Immature natural killer cell (primary cell): ENCODE measurements at regions not wholly inside any gene's neighbourhood (a gene's known extent, or its start where the extent isn't known, plus 50 kb on each side); places are given as distances from the start of the nearest gene placed in this dataset.

Experiments used
- DNase-seq, 3 donors: peaks; one replicate each; pipeline ENCODE4 v3.0.0; 2022; ENCODE audit warnings: mixed read lengths in 1 of 3
- H3K27ac Mint-ChIP-seq, 6 donors: one replicate each; pipeline ENCODE4 v1.8.0; 2020; ENCODE audit warnings: mixed read lengths in 6 of 6, mild to moderate bottlenecking in 5 of 6, inconsistent platforms in 4 of 6, moderate library complexity in 3 of 6
- H3K27me3 Mint-ChIP-seq, 3 donors: one replicate each; pipeline ENCODE4 v1.8.0; 2020 to 2021; ENCODE audit warnings: low read depth in 3 of 3, mild to moderate bottlenecking in 3 of 3, mixed read lengths in 3 of 3, moderate library complexity in 3 of 3, inconsistent platforms in 1 of 3
- H3K36me3 Mint-ChIP-seq, 3 donors: one replicate each; pipeline ENCODE4 v1.8.0; 2020; ENCODE audit warnings: mixed read lengths in 3 of 3, inconsistent platforms in 2 of 3, mild to moderate bottlenecking in 2 of 3
- H3K4me1 Mint-ChIP-seq, 2 donors: one replicate each; pipeline ENCODE4 v1.8.0; 2020; ENCODE audit warnings: inconsistent platforms in 2 of 2, mild to moderate bottlenecking in 2 of 2, mixed read lengths in 2 of 2, moderate library complexity in 1 of 2
- H3K4me3 Mint-ChIP-seq, 5 donors: one replicate each; pipeline ENCODE4 v1.8.0; 2020; ENCODE audit warnings: mild to moderate bottlenecking in 5 of 5, mixed read lengths in 5 of 5, inconsistent platforms in 3 of 5, moderate library complexity in 3 of 5
- H3K9me3 Mint-ChIP-seq, 6 donors: one replicate each; pipeline ENCODE4 v1.8.0; 2020; ENCODE audit warnings: mild to moderate bottlenecking in 6 of 6, mixed read lengths in 6 of 6, inconsistent platforms in 4 of 6, moderate library complexity in 3 of 6

DNA sequence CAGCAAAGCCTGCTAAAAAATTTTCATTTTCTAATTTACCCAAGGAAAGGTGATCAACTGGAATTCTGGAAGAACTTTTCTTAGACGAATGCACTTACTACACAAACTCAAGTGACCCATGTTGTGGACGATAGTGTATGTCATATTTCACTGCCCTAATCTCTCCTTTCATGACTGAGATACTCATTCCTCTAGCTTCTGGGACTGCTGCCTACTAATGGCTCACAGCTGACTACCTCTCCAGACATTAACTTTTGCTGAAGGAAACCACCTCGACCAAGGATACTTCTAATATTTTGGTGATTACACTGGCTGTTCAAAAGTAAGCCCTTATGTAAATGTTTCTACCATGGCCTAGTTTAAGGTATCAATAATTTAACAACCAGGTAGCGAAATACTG lies 959.9 kb upstream of the GHITM start:
- Mint-ChIP-seq H3K9me3 (peaks cover 3 to 19% (median 8%) of the 10 kb centered on the region in 6 donors), H3K36me3 (no peaks in the 10 kb centered on the region), H3K27me3 (no peaks in the 10 kb centered on the region), H3K27ac (no peak overlapping the region), H3K4me3 (no peak overlapping the region), H3K4me1 (no peaks in the 10 kb centered on the region)
- no peak for DNase-seq

GRCh38 chr10:83182076-83182475 lies 957.2 kb upstream of the GHITM start:
- Mint-ChIP-seq H3K9me3 (peaks cover 3 to 27% (median 8%) of the 10 kb centered on the region in 6 donors), H3K36me3 (no peaks in the 10 kb centered on the region), H3K4me1 (no peaks in the 10 kb centered on the region), H3K27me3 (peaks cover 0 to 2% (median 0%) of the 10 kb centered on the region in 3 donors), H3K27ac (no peak overlapping the region), H3K4me3 (no peak overlapping the region)
- DNase-seq = no peak

GRCh38 chr10:83184641-83185040 lies 954.7 kb upstream of the GHITM start:
- peaks cover 0 to 2% (median 0%) of the 10 kb centered on the region in 3 donors for H3K27me3 Mint-ChIP-seq
- H3K9me3 Mint-ChIP-seq = peaks cover 3 to 32% (median 14%) of the 10 kb centered on the region in 6 donors
- H3K27ac Mint-ChIP-seq = no peak overlapping the region
- no peaks in the 10 kb centered on the region for H3K36me3 Mint-ChIP-seq
- no peak overlapping the region for H3K4me3 Mint-ChIP-seq
- DNase-seq = no peak
- H3K4me1 Mint-ChIP-seq = no peaks in the 10 kb centered on the region

DNA sequence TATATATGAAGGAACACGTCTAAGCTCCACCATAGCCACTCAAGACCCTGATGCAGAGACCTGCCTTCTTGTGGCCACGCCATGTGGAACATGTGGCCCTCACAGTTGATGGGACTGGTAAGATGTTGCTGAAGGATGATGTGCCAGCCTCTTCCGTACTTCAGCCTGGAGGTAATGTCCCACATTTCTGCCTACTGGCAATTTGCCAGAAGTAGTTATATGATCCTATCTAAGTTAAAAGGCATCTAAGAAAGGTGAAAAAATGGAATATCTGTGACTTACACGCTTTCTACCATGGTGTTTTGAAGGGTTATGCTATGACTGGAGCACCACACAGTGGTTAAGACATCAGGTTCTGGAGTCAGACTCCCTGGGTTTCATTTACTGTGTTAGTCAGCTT lies 948.7 kb upstream of the GHITM start:
- no peak for DNase-seq
- H3K4me1 Mint-ChIP-seq = no peaks in the 10 kb centered on the region
- H3K36me3 Mint-ChIP-seq = no peaks in the 10 kb centered on the region
- H3K27ac Mint-ChIP-seq = no peak overlapping the region
- H3K9me3 Mint-ChIP-seq = peaks cover 0 to 44% (median 16%) of the 10 kb centered on the region in 6 donors
- H3K4me3 Mint-ChIP-seq = no peak overlapping the region
- peaks cover 0 to 2% (median 0%) of the 10 kb centered on the region in 3 donors for H3K27me3 Mint-ChIP-seq

DNA sequence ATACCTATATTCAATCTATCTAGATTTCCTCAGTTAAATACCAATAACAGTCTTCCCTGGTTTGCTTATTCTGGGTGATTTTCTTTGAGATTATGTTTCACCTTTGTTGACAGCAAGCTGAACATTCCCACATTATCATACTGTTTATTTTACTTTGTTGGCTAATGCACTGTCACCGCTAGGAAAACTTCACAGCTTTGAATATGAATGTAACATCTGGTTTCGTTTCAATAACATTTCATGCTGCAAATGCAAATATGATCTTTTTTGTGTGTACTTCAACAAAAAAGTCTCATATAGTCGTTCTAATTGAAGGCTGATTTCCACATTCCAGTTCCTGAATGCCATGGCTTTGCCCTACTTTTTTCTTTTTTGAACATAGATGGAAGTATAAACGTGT lies 946.3 kb upstream of the GHITM start:
- H3K4me3 Mint-ChIP-seq = no peak overlapping the region
- peaks cover 0 to 4% (median 0%) of the 10 kb centered on the region in 3 donors for H3K27me3 Mint-ChIP-seq
- no peaks in the 10 kb centered on the region for H3K4me1 Mint-ChIP-seq
- H3K9me3 Mint-ChIP-seq = peaks cover 0 to 35% (median 10%) of the 10 kb centered on the region in 6 donors
- DNase-seq = no peak
- no peaks in the 10 kb centered on the region for H3K36me3 Mint-ChIP-seq
- H3K27ac Mint-ChIP-seq = no peak overlapping the region

GRCh38 chr10:83195021-83195420 lies 944.3 kb upstream of the GHITM start:
- no peak overlapping the region for H3K27ac Mint-ChIP-seq

DNA sequence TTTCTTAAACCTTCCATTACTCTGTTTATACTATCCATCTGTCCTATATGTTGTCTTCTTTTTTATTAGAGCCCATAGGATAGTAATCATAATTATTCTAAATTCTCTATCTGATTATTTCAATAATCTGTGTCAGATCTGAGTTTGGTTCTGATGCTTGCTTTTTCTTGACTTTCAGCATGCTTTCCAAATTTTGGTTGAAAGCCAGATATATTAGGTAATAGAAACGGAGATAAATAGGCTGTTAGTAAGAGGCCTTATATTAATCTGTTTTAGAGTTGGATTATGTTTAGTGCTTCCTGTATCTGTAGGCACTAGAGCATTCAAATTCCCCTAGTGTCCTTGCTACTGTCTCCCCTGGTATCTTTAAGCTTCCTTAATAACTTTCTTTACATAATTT lies 939.9 kb upstream of the GHITM start:
- no peaks in the 10 kb centered on the region for H3K4me1 Mint-ChIP-seq
- H3K27ac Mint-ChIP-seq = no peak overlapping the region
- peaks cover 0 to 1% (median 0%) of the 10 kb centered on the region in 3 donors for H3K27me3 Mint-ChIP-seq
- H3K4me3 Mint-ChIP-seq = no peak overlapping the region
- DNase-seq = no peak
- no peaks in the 10 kb centered on the region for H3K36me3 Mint-ChIP-seq
- H3K9me3 Mint-ChIP-seq = peaks cover 5 to 52% (median 14%) of the 10 kb centered on the region in 6 donors

More at GRCh38 chr10:83195021-83195420, 944.3 kb upstream of the GHITM start:
- peaks cover 0 to 4% (median 0%) of the 10 kb centered on the region in 3 donors for H3K27me3 Mint-ChIP-seq
- no peaks in the 10 kb centered on the region for H3K36me3 Mint-ChIP-seq
- no peak for DNase-seq
- no peak overlapping the region for H3K4me3 Mint-ChIP-seq
- H3K9me3 Mint-ChIP-seq = peaks cover 2 to 43% (median 10%) of the 10 kb centered on the region in 6 donors
- no peaks in the 10 kb centered on the region for H3K4me1 Mint-ChIP-seq

DNA sequence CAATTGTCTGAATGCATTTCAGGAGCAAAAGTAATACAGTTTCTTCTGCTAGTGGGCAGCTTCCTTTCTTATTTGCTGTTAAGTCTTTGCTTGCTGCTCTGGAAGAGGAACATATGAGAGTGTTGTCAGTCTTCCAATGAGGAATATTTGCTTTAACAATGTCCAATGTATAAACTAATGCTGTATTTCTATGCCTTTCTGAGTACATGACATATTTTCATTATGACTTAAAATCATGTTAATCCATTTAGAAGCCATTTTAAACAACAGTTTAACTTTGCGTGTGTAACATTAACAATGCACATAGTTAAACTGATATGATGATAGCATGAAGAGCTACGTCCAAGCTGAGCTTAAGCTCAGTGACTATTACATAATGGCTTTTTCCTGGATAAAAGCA lies 933.4 kb upstream of the GHITM start:
- Mint-ChIP-seq H3K36me3 (no peaks in the 10 kb centered on the region), H3K4me3 (no peak overlapping the region), H3K27ac (no peak overlapping the region), H3K4me1 (no peaks in the 10 kb centered on the region), H3K9me3 (peaks cover 3 to 29% (median 12%) of the 10 kb centered on the region in 6 donors), H3K27me3 (no peaks in the 10 kb centered on the region)
- no peak for DNase-seq

DNA sequence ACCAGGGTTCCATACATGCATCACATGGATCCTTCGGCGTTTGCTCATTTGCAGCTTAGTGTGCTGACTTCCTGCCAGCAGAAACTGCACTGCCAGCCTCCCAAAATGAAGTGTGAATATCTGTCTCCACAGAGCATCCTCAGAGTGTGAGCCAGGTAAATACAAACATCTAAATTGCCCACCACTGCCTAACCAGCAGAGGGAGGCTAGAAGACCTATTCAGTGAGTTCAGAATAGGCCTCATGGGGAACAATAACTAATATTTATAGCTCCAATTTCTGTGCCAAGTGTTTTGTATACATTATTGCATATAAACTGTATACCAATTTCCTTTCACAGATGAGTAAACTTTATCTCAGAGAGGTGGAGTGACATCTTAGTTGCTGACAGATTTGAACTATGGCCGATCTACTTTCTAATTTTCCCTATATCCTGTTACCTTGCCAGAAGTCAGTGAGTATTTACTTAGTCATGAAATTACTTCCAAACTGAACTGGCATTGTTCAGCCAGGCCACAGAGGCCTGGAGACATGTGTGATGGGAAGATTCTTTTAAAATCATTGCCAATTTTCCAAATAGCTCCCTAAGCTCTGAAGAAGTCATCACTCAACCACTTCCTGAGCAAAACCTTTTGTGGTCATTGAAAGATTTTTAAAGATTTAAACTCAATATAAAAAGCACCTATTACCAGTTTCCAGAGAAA lies 926.5 kb upstream of the GHITM start:
- no peaks in the 10 kb centered on the region for H3K4me1 Mint-ChIP-seq
- peaks cover 0 to 43% (median 4%) of the 10 kb centered on the region in 6 donors for H3K9me3 Mint-ChIP-seq
- H3K27me3 Mint-ChIP-seq = no peaks in the 10 kb centered on the region
- H3K36me3 Mint-ChIP-seq = no peaks in the 10 kb centered on the region
- no peak for DNase-seq
- no peak overlapping the region for H3K27ac Mint-ChIP-seq
- no peak overlapping the region for H3K4me3 Mint-ChIP-seq

- H3K27ac Mint-ChIP-seq = no peak overlapping the region
- H3K4me1 Mint-ChIP-seq = no peaks in the 10 kb centered on the region
- peaks cover 0 to 49% (median 4%) of the 10 kb centered on the region in 6 donors for H3K9me3 Mint-ChIP-seq
- H3K27me3 Mint-ChIP-seq = no peaks in the 10 kb centered on the region
- DNase-seq = no peak
- H3K36me3 Mint-ChIP-seq = no peaks in the 10 kb centered on the region
- no peak overlapping the region for H3K4me3 Mint-ChIP-seq
Observed at GRCh38 chr10:83214136-83214535, 925.2 kb upstream of the GHITM start.

GRCh38 chr10:83218205-83218604 lies 921.1 kb upstream of the GHITM start:
- Mint-ChIP-seq H3K4me1 (no peaks in the 10 kb centered on the region), H3K27me3 (no peaks in the 10 kb centered on the region), H3K9me3 (peaks cover 6 to 44% (median 12%) of the 10 kb centered on the region in 6 donors), H3K27ac (no peak overlapping the region), H3K36me3 (no peaks in the 10 kb centered on the region), H3K4me3 (no peak overlapping the region)
- no peak for DNase-seq

- Mint-ChIP-seq H3K27me3 (no peaks in the 10 kb centered on the region), H3K9me3 (peaks cover 6 to 24% (median 11%) of the 10 kb centered on the region in 6 donors), H3K4me1 (no peaks in the 10 kb centered on the region), H3K36me3 (no peaks in the 10 kb centered on the region), H3K27ac (no peak overlapping the region), H3K4me3 (no peak overlapping the region)
- DNase-seq = no peak
Observed at GRCh38 chr10:83222300-83222699, 917.0 kb upstream of the GHITM start.

DNA sequence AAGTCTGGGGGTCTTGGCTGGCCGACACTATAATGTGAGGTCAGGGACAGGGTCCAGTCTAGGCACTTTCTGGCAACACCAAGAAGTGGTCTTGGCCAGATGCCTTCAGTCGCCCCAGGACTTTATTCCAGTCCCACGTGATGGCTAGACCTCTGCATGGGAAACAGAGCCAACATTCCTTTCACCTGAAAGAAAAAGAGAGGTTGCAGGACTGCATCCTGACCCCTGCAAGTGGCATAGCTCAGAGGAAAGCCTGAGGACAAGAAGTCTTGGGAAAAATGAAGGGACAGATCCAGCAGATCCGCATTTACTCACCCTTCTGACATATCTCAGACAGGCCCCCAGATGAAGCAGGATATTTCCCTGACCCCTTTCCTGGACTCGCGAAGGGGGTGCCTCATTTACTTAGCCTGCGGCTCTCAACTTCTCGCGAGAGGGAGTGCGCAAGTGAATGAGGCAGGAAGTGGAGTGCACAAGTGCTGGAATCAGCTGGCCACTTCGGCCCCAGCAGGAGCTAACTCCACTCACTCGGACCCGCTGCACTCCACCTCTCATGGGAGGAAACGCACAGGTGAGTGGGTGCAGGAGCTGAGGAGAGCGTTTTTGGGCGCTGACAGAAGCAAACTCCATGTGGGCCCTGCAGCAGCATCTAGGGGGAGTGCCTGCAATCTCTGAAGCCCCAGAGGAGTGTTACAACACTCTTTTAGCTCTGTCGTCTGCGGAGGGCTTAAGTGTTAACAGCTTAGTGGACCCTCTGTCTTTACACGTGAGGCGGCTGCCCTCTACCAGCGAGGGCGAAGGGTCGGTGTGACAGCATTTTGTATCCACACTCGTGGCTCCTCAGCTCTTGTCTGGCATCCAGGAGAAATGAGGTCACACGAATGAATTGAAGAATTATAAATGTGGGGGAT lies 916.2 kb upstream of the GHITM start:
- no peak for DNase-seq
- H3K27me3 Mint-ChIP-seq = no peaks in the 10 kb centered on the region
- H3K27ac Mint-ChIP-seq = no peak overlapping the region
- peaks cover 6 to 22% (median 10%) of the 10 kb centered on the region in 6 donors for H3K9me3 Mint-ChIP-seq
- H3K36me3 Mint-ChIP-seq = no peaks in the 10 kb centered on the region
- no peaks in the 10 kb centered on the region for H3K4me1 Mint-ChIP-seq
- H3K4me3 Mint-ChIP-seq = no peak overlapping the region

DNA sequence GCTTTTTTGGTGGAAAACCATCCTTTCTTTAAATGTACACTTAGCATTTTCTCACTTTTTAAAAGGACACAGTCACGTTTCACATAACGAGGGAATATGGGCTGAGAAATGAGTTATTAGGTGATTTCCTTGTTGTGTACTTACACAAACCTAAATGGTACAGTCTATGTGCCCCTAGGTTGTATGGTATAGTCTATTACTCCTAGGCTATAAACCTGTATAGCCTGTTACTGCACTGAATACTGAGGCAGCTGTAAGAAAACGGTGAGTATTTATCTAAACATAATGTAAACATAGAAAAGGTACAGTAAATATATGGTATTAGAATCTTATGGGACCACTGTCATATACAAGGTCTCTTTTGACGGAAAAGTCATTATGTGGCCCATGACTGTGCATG lies 913.5 kb upstream of the GHITM start:
- no peaks in the 10 kb centered on the region for H3K36me3 Mint-ChIP-seq
- no peak for DNase-seq
- H3K27me3 Mint-ChIP-seq = no peaks in the 10 kb centered on the region
- H3K27ac Mint-ChIP-seq = no peak overlapping the region
- H3K9me3 Mint-ChIP-seq = peaks cover 2 to 27% (median 13%) of the 10 kb centered on the region in 6 donors
- H3K4me3 Mint-ChIP-seq = no peak overlapping the region
- H3K4me1 Mint-ChIP-seq = no peaks in the 10 kb centered on the region
